SW480 (cell line): ENCODE measurements at regions not wholly inside any gene's neighbourhood (a gene's known extent, or its start where the extent isn't known, plus 50 kb on each side); places are given as distances from the start of the nearest gene placed in this dataset.
"Not testable (repeated sequence)": the region's sequence is repeated elsewhere in the genome, so short reads cannot be mapped to it uniquely, and the experiment has no call there.

Source experiments
- DNase-seq: peaks from one replicate; pipeline ENCODE4 v3.0.0-alpha.2; 2016; ENCODE audit warnings: low spot score

DNA sequence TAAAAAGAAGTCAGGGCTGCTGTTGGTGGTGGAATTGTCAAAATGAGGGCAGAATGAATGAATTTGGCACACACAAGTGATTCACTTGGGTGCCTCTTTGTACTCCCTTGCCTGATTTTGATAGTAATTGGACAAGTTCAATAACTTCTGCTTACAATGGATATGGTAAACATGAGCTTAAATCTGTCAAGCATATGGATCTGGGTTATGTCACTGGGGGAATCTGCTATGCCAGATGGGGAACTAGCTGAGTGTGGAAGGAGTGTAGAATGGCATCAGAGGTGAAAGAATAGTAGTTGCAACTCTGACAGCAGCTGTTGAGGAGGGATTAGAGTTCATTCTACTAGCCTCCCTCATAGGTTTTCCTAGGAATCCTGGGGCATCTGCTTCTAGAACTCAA, 724.2 kb upstream of the CDH8 start:
- DNase-seq: no peak

DNA sequence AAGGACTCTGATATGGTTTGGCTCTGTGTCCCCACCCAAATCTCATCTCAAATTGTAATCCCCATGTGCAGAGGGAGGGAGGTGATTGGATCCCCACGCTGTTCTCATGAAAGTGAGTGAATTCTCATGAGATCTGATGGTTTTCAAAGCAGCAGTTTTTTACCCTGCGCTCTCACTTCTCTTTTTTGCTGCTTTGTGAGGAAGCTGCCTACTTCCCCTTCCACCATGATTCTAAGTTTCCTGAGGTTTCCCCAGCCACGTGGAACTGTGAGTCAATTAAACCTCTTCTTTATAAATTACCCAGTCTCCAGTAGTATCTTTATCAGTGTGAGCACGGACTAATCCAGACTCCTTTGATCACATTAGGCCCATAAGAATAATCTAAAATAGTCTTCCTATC, 719.7 kb upstream of the CDH8 start:
- DNase-seq: no peak

DNA sequence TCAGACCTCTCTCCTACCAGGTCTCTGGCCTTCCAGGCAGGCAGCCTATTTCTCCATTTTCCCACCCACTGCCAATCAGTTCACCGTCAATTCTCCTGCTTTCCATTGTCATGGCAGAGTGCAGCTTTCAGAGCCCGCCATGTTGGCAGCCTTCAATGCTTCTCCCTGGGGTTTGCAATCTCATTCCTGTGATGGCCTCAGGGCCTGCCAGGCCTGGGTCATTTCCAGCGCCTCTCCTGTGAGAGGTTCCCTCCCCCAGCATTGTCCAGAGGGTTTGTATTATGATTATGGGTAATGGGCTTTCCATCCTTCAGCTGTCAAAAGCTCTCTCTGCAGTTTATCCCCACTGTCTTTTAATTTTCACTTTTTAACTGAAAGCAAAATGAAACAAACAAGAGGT, 716.6 kb upstream of the CDH8 start:
- no peak for DNase-seq

DNA sequence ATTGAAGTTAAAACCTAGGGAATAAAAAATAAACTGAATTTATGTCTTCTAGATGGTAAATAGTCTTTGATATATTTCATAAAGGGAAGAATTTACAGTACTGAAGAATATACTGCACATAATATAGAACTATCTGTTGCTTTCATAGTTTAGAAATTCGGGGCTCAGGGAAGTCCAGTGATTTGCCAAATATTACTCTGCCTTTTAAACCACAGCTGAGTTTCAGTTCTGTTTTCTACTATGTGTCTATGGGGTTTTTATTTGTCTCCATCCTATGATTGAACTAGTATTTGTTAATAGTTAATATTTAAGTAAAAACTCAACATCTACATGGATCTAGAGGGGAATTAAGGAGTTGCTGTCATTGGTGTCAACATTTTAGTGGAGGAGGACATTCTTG, 715.0 kb upstream of the CDH8 start:
- no peak for DNase-seq

DNA sequence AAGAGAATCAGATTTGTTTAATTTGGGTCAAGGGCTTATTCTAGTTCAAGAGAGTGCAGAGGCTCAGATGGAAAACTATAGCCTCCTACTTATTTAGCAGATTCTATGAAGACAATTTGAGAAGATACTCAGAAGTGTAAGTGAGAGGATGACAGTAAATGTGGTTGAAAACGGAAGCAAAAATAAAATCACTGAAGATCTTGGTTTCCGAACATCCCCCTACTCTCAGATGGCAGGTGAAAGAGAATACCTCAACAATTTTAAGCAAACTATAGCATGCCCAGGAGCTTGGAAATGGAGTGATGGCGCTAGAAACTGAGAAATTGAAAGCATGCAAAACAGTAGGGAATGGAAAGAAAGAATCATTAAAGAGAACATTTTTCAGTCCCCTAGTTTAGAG, 705.5 kb upstream of the CDH8 start:
- DNase-seq: no peak

- DNase-seq: no peak
These were observed 702.6 kb upstream of the CDH8 start for GRCh38 chr16:62738666-62739460.

GRCh38 chr16:62732092-62732491, 695.9 kb upstream of the CDH8 start:
- no peak for DNase-seq

- DNase-seq: not testable (repeated sequence)
These were observed 688.5 kb upstream of the CDH8 start for GRCh38 chr16:62724670-62725269.

DNA sequence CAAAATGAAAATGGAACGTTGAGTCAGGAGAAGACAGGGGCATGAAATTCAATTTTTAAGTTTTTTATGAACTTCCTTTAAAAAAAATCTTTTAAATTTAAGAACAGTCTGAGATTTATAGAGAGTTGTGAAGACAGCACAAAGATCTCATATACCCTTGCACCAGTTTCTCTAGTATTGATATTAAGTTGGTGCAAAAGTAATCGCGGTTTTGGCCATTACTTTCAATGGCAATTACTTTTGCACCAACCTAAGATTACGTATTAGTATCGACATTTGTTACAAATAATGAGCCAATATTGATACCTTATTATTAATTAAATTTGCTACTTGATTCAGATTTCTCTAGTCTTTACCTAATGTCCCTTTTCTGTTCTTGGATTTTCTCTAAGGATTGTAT, 684.4 kb upstream of the CDH8 start:
- DNase-seq: no peak

DNA sequence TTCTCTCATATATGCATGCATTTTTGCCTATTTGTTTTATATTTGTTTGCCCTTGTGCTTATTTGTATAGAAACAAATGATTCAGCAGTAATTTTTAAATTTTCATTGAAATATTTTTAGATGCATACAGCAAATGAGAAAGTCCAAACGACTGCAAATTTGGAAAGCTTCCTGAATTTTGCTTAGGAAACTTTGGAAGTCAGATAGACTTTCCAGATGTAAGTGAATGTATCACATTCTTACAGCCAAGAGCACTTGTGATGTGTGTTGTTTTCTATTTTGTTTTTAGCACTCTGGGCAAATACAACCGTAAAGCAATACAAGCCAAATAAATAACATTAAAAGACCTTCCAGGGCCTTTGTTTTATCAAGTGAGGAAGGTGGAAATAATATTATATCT, 680.8 kb upstream of the CDH8 start:
- no peak for DNase-seq

DNA sequence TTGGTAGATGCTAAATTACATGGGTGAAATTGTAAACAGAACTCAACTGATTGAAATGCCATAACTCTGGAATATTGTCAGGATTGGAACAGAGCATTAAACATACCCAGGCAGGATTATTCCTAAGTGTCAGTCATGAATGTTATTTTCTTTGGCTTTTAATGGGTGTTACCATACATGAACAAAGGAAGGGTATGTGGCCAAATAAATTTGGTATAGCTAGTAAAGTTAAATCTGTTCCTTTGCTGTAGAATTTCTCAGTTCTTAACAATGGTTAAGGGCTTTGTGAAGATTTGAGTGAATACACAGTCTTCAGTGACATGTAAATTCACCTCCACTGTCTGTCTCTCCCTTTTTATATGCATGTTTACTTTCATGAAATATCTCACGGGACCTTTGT, 679.5 kb upstream of the CDH8 start:
- no peak for DNase-seq

DNA sequence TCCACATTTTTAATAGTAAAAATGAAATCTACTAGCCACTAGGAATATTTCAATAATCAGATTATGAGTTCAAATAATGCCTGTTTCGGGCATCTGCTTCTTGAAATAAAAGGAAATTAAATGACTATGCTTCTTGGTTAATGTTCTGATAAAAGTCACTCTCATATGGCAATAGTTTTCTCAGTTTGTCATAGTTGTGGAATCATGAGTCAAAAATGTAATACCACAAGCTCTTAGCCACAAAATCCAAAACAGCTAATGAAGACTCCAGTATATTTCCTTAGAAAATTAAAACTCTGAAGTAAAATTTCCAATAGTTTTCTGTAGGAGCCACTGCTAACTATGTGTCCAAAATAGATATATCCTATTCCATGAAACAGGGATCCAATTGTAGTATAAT, 676.3 kb upstream of the CDH8 start:
- no peak for DNase-seq

GRCh38 chr16:62711797-62712196, 675.6 kb upstream of the CDH8 start:
- no peak for DNase-seq

- no peak for DNase-seq
These were observed 673.6 kb upstream of the CDH8 start for GRCh38 chr16:62709794-62710193.

DNA sequence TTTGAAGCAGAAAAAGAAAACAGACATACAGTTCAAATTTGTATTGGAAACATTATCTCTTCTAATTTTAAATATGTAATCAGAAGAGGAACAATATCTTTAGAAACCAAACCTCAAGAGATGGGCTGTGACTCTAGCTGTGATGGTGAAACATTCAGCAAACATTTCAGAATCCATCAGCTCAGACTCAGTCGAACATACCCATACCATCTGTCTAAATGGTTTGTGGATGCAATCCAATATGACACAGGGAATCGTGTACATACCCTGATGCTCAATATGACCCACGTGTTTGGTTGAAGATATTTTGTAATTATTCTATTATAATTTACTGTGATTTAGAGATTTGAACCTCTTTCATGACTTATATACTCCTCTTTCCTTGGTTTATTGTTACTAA, 665.2 kb upstream of the CDH8 start:
- DNase-seq: no peak

DNA sequence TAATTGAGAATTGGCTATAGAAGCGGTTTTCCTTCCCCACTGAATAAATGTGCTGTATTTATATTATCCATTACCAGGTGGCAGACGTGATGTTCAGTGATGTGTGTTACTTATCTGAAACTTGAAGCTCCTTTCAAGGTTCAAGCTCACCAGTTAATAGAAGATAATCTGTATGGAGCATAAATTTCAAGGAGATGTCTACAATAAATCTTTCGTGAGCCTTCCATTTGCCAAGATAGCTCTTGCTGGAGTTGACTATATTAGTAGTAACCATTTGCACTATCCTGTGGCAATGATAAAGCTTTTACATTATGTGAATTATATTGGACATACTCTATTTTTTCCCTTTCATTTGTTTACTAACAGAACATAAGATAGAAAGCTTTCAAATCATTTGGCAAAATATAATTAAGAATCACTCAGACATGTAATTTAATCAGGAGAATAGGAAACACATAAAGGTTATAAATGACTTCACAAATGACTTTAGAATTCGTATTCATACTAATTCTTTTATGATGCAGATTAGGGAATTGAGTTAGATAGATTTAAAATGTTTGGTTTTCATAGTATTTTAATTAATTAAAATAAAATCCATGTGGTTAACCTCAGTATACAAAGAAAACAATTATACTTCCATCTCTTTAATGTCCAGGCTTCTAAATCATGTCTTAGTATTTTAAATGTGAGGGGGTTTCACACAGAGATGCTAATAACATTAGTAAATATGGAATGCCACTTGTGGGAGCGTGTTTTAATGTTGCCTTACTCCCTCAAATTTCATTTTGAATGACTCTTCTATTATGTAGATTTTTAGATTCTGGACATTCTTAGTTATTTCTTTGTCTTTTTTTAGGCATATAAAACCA, 664.4 kb upstream of the CDH8 start:
- DNase-seq: no peak

- DNase-seq: no peak
These were observed 656.4 kb upstream of the CDH8 start for GRCh38 chr16:62692685-62693084.

DNA sequence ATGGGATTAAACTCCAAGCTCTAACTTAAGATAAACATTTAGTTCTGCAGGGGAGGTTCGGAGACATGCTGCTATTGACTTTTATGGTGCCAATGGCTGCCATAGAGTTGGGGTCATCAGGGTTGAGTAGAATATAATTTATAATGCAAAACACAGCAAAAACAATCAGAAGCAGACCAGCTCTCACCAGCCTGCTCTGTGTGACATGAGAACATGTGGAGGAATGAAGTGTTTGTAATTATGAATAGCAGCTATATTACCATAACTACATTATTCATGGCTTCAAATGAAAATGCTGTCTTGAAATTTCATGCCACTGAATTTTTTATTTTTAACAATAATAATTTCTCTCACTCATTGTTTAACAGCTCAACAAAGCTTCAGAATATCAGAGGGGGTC, 645.6 kb upstream of the CDH8 start:
- DNase-seq: no peak

DNA sequence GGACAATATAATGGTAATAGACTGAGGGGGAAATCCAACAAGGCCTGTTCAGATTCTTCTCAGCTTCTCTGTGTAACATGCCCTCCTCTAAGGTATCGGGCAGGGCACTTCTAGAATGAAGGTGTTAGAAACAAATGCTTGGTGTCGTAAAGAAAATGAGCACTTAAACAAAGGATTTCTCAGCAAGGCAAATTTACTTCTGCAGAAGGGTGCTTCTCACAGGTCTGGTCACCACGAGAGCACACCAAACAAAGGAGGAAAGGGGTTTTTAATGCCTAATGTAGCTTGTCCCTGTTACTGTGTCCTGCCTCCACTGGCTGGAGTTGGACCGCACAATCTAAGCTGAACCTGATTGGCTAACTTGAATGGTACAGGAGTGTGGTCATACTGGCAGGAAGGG, 642.6 kb upstream of the CDH8 start:
- DNase-seq: no peak

DNA sequence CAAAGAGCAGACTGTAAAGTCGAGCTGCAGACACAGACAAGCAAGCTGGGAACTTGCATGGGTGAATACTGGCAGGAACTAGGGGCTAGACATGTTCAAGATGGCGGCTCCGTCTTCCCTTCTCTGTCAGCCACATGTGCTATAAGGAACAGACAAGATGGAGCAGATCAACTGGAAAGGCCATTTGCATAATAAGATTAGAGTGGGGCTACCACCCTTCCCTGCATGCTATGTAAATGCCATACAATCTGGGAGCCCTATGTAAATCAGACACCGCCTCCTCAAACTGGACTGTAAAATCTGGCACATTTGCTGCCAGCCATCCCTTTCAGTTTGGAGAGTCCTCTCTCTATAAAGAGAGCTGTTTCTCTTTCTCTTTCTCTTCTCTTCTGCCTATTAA, 640.1 kb upstream of the CDH8 start:
- DNase-seq: no peak

DNA sequence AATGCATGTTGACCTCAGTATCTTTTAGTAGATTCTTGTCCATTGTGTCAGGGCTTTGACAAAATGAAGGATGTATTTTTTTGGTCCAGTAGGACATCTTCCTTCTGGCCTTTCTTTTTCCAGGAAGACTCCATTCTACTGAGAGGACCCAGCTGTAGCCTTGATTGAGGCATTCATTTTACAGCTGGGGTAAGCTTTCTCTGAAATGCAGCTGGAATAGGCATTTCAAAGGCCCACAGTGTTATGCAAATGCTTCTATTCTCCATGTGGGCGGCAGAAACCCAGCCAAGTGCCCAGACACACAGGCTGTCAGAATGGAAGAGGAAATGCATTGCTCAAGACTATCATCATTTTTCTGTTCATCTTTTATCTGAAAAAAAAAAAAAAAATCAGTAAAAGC, 629.0 kb upstream of the CDH8 start:
- DNase-seq: no peak

- DNase-seq: no peak
These were observed 628.3 kb upstream of the CDH8 start for GRCh38 chr16:62664566-62664965.

- no peak for DNase-seq
These were observed 625.2 kb upstream of the CDH8 start for GRCh38 chr16:62661435-62661834.
